Mesodermal cell (in vitro differentiated cells): ENCODE measurements at regions not wholly inside any gene's neighbourhood (a gene's known extent, or its start where the extent isn't known, plus 50 kb on each side); places are given as distances from the start of the nearest gene placed in this dataset.

Experiments
- H3K27ac ChIP-seq: 2 replicates; pipeline ENCODE4 v1.7.0; 2013; ENCODE audit warnings: mild to moderate bottlenecking, low read depth, low read length, moderate library complexity; ENCODE audit not compliant: severe bottlenecking
- H3K36me3 ChIP-seq: 2 replicates; pipeline ENCODE4 v1.7.1; 2013; ENCODE audit warnings: mild to moderate bottlenecking, low read length, moderate library complexity; ENCODE audit not compliant: control insufficient read depth, insufficient read depth
- H3K4me1 ChIP-seq: one replicate; pipeline ENCODE4 v1.7.1; 2013; ENCODE audit warnings: mild to moderate bottlenecking, low read length; ENCODE audit not compliant: insufficient read depth, control insufficient read depth, poor library complexity, severe bottlenecking
- H3K4me3 ChIP-seq: 2 replicates; pipeline ENCODE4 v1.7.0; 2013; ENCODE audit warnings: low read length, control low read depth, mild to moderate bottlenecking; ENCODE audit not compliant: insufficient read depth, poor library complexity, severe bottlenecking; ENCODE audit errors: extremely low read depth
- H3K9me3 ChIP-seq: 2 replicates; pipeline ENCODE4 v1.7.1; 2013; ENCODE audit warnings: mild to moderate bottlenecking, low read length, moderate library complexity; ENCODE audit not compliant: control insufficient read depth
- WGBS, 2 experiments: methylation state at CpG; one replicate each; pipeline ENCODE4 v1.1.5; 2013; ENCODE audit warnings: missing lambda C conversion rate in 2 of 2; ENCODE audit not compliant: insufficient coverage in 2 of 2; 5-methylcytosine and 5-hydroxymethylcytosine counted together

GRCh38 chr16:6406028-6406427, 926.6 kb upstream of the RBFOX1 start:
- 80 to 83% methylated on average over 1 of the region's 1 CpG for WGBS, 2 experiments
- Histone ChIP-seq H3K4me3 (no peak overlapping the region), H3K27ac (no peak overlapping the region), H3K4me1 (no peaks in the 10 kb centered on the region), H3K9me3 (no peaks in the 10 kb centered on the region), H3K36me3 (no peaks in the 10 kb centered on the region)

GRCh38 chr16:6382924-6383459, 949.7 kb upstream of the RBFOX1 start:
- 84 to 88% methylated on average over 3 of the region's 3 CpGs for WGBS, 2 experiments
- no peaks in the 10 kb centered on the region for H3K9me3 ChIP-seq
- H3K27ac ChIP-seq: no peak overlapping the region
- no peaks in the 10 kb centered on the region for H3K36me3 ChIP-seq
- H3K4me1 ChIP-seq: no peaks in the 10 kb centered on the region
- no peak overlapping the region for H3K4me3 ChIP-seq

GRCh38 chr16:6381896-6382295, 950.7 kb upstream of the RBFOX1 start:
- 91 to 94% methylated on average over 4 to 5 of the region's 6 CpGs for WGBS, 2 experiments

GRCh38 chr16:6377956-6378355, 954.7 kb upstream of the RBFOX1 start:
- 89 to 92% methylated on average over 8 to 10 of the region's 11 CpGs for whole genome bisulfite sequencing, 2 experiments
- H3K36me3 ChIP-seq: no peaks in the 10 kb centered on the region
- no peaks in the 10 kb centered on the region for H3K4me1 ChIP-seq
- no peaks in the 10 kb centered on the region for H3K9me3 ChIP-seq
- H3K27ac ChIP-seq: no peak overlapping the region
- H3K4me3 ChIP-seq: no peak overlapping the region

More at GRCh38 chr16:6381896-6382295, 950.7 kb upstream of the RBFOX1 start:
- Histone ChIP-seq H3K4me1 (no peaks in the 10 kb centered on the region), H3K9me3 (no peaks in the 10 kb centered on the region), H3K27ac (no peak overlapping the region), H3K4me3 (no peak overlapping the region), H3K36me3 (no peaks in the 10 kb centered on the region)

GRCh38 chr16:6375465-6376075, 957.1 kb upstream of the RBFOX1 start:
- 48 to 50% methylated on average over 8 of the region's 8 CpGs for WGBS, 2 experiments
- Histone ChIP-seq H3K4me3 (no peak overlapping the region), H3K9me3 (no peaks in the 10 kb centered on the region), H3K4me1 (no peaks in the 10 kb centered on the region), H3K36me3 (no peaks in the 10 kb centered on the region), H3K27ac (no peak overlapping the region)

- H3K4me1 ChIP-seq: no peaks in the 10 kb centered on the region
- H3K36me3 ChIP-seq: no peaks in the 10 kb centered on the region
- H3K4me3 ChIP-seq: no peak overlapping the region
- no peak overlapping the region for H3K27ac ChIP-seq
- H3K9me3 ChIP-seq: no peaks in the 10 kb centered on the region
- WGBS, 2 experiments: 10 to 30% methylated on average over 3 of the region's 3 CpGs
Observed at GRCh38 chr16:6374821-6375220, 957.8 kb upstream of the RBFOX1 start.

- 83% methylated on average over 1 of the region's 3 CpGs; no CpG with 5 or more reads in 1 of the 2 experiments for WGBS, 2 experiments
- Histone ChIP-seq H3K36me3 (no peaks in the 10 kb centered on the region), H3K4me3 (no peak overlapping the region), H3K27ac (no peak overlapping the region), H3K4me1 (no peaks in the 10 kb centered on the region), H3K9me3 (no peaks in the 10 kb centered on the region)
Observed at GRCh38 chr16:6364846-6365245, 967.8 kb upstream of the RBFOX1 start.

- Histone ChIP-seq H3K36me3 (no peaks in the 10 kb centered on the region), H3K27ac (no peak overlapping the region)
- 66 to 75% methylated on average over 3 to 4 of the region's 6 CpGs for WGBS, 2 experiments
Observed at GRCh38 chr16:6363896-6364607, 968.6 kb upstream of the RBFOX1 start.

GRCh38 chr16:6363396-6363795, 969.2 kb upstream of the RBFOX1 start:
- no peak overlapping the region for H3K4me3 ChIP-seq
- no peaks in the 10 kb centered on the region for H3K9me3 ChIP-seq
- H3K27ac ChIP-seq: no peak overlapping the region
- no peaks in the 10 kb centered on the region for H3K4me1 ChIP-seq
- 88 to 92% methylated on average over 10 to 11 of the region's 11 CpGs for WGBS, 2 experiments
- H3K36me3 ChIP-seq: no peaks in the 10 kb centered on the region

More at GRCh38 chr16:6363896-6364607, 968.6 kb upstream of the RBFOX1 start:
- no peaks in the 10 kb centered on the region for H3K9me3 ChIP-seq
- H3K4me1 ChIP-seq: no peaks in the 10 kb centered on the region
- H3K4me3 ChIP-seq: no peak overlapping the region

GRCh38 chr16:6362321-6362720, 970.3 kb upstream of the RBFOX1 start:
- Histone ChIP-seq H3K27ac (no peak overlapping the region), H3K4me3 (no peak overlapping the region), H3K9me3 (no peaks in the 10 kb centered on the region), H3K36me3 (no peaks in the 10 kb centered on the region), H3K4me1 (no peaks in the 10 kb centered on the region)
- 90 to 91% methylated on average over 3 to 5 of the region's 5 CpGs for WGBS, 2 experiments

- WGBS, 2 experiments: 86 to 96% methylated on average over 2 to 4 of the region's 7 CpGs
- no peaks in the 10 kb centered on the region for H3K9me3 ChIP-seq
- no peaks in the 10 kb centered on the region for H3K4me1 ChIP-seq
- no peak overlapping the region for H3K27ac ChIP-seq
- H3K4me3 ChIP-seq: no peak overlapping the region
- no peaks in the 10 kb centered on the region for H3K36me3 ChIP-seq
Observed at GRCh38 chr16:6360641-6361040, 972.0 kb upstream of the RBFOX1 start.
